ENCODE measurements at regions not wholly inside any gene's neighbourhood (a gene's known extent, or its start where the extent isn't known, plus 50 kb on each side); places are given as distances from the start of the nearest gene placed in this dataset.

- ChIA-PET POLR2A (ENCODE audit: partially characterized antibody) (no interaction called here), CTCF (ENCODE audit: partially characterized antibody) (no interaction called here)
- no peaks in the 10 kb centered on the region for H3K4me1 ChIP-seq (ENCODE audit: insufficient read depth, low read length)
- no peak overlapping the region for H3K4me3 ChIP-seq (ENCODE audit: low read length in 2 of 2)
- H3K27me3 ChIP-seq (ENCODE audit: insufficient read depth, low read length): no peaks in the 10 kb centered on the region
- Mint-ChIP-seq H3K4me3 (no peak overlapping the region), H3K27me3 (peaks cover 8 to 11% of the 10 kb centered on the region in 2 donors), H3K36me3 (no peaks in the 10 kb centered on the region), H3K4me1 (no peaks in the 10 kb centered on the region), H3K9me3 (peaks cover 0 to 5% (median 0%) of the 10 kb centered on the region in 8 donors), H3K27ac (no peak overlapping the region)
- intact Hi-C loops (cut with micrococcal nuclease): no loop called here
- no peaks in the 10 kb centered on the region for H3K36me3 ChIP-seq (ENCODE audit: insufficient read depth, low read length)
- no peak for DNase-seq
- H3K27ac ChIP-seq (ENCODE audit: low read depth, low read length): no peak overlapping the region
- no peaks in the 10 kb centered on the region for H3K9me3 ChIP-seq (ENCODE audit: control insufficient read depth in 1 of 2, low read length in 2 of 2)
Observed at GRCh38 chr10:124160943-124161582, 67.7 kb upstream of the CHST15 start.

GRCh38 chr10:124160176-124160575, 66.8 kb upstream of the CHST15 start:
- Histone ChIP-seq H3K4me3 (ENCODE audit: low read length in 2 of 2) (no peak overlapping the region), H3K9me3 (ENCODE audit: control insufficient read depth in 1 of 2, low read length in 2 of 2) (no peaks in the 10 kb centered on the region), H3K27ac (ENCODE audit: low read depth, low read length) (no peak overlapping the region), H3K27me3 (ENCODE audit: insufficient read depth, low read length) (no peaks in the 10 kb centered on the region), H3K4me1 (ENCODE audit: insufficient read depth, low read length) (no peaks in the 10 kb centered on the region), H3K36me3 (ENCODE audit: insufficient read depth, low read length) (no peaks in the 10 kb centered on the region)
- Mint-ChIP-seq H3K27me3 (peaks cover 8% of the 10 kb centered on the region in 2 donors), H3K27ac (no peak overlapping the region), H3K4me1 (no peaks in the 10 kb centered on the region), H3K36me3 (no peaks in the 10 kb centered on the region), H3K4me3 (no peak overlapping the region), H3K9me3 (peaks cover 0 to 5% (median 0%) of the 10 kb centered on the region in 8 donors)
- ChIA-PET POLR2A (ENCODE audit: partially characterized antibody) (no interaction called here), CTCF (ENCODE audit: partially characterized antibody) (no interaction called here)
- intact Hi-C loops (cut with micrococcal nuclease): no loop called here
- DNase-seq: no peak

- Histone ChIP-seq H3K4me1 (ENCODE audit: insufficient read depth, low read length) (no peaks in the 10 kb centered on the region), H3K9me3 (ENCODE audit: control insufficient read depth in 1 of 2, low read length in 2 of 2) (no peaks in the 10 kb centered on the region), H3K27ac (ENCODE audit: low read depth, low read length) (no peak overlapping the region), H3K27me3 (ENCODE audit: insufficient read depth, low read length) (no peaks in the 10 kb centered on the region), H3K4me3 (ENCODE audit: low read length in 2 of 2) (no peak overlapping the region), H3K36me3 (ENCODE audit: insufficient read depth, low read length) (no peaks in the 10 kb centered on the region)
- CTCF ChIA-PET (ENCODE audit: partially characterized antibody): no interaction called here
- POLR2A ChIA-PET (ENCODE audit: partially characterized antibody): no interaction called here
- Mint-ChIP-seq H3K36me3 (no peaks in the 10 kb centered on the region), H3K4me1 (peaks cover 0 to 2% (median 0%) of the 10 kb centered on the region in 4 donors), H3K27me3 (peaks cover 6 to 8% of the 10 kb centered on the region in 2 donors), H3K27ac (no peak overlapping the region), H3K9me3 (peaks cover 0 to 5% (median 0%) of the 10 kb centered on the region in 8 donors), H3K4me3 (no peak overlapping the region)
- DNase-seq: no peak
- intact Hi-C loops (cut with micrococcal nuclease): no loop called here
Observed at GRCh38 chr10:124159153-124159552, 65.8 kb upstream of the CHST15 start.

GRCh38 chr10:124158592-124158991, 65.2 kb upstream of the CHST15 start:
- no peak overlapping the region for H3K4me3 Mint-ChIP-seq
- peaks cover 0 to 2% (median 0%) of the 10 kb centered on the region in 4 donors for H3K4me1 Mint-ChIP-seq
- ChIA-PET POLR2A (ENCODE audit: partially characterized antibody) (no interaction called here), CTCF (ENCODE audit: partially characterized antibody) (no interaction called here)
- H3K36me3 Mint-ChIP-seq: no peaks in the 10 kb centered on the region
- H3K9me3 Mint-ChIP-seq: peaks cover 0 to 5% (median 0%) of the 10 kb centered on the region in 8 donors
- Histone ChIP-seq H3K4me3 (ENCODE audit: low read length in 2 of 2) (no peak overlapping the region), H3K4me1 (ENCODE audit: insufficient read depth, low read length) (peaks cover 4% of the 10 kb centered on the region), H3K36me3 (ENCODE audit: insufficient read depth, low read length) (no peaks in the 10 kb centered on the region), H3K9me3 (ENCODE audit: control insufficient read depth in 1 of 2, low read length in 2 of 2) (no peaks in the 10 kb centered on the region), H3K27me3 (ENCODE audit: insufficient read depth, low read length) (no peaks in the 10 kb centered on the region), H3K27ac (ENCODE audit: low read depth, low read length) (no peak overlapping the region)
- intact Hi-C loops (cut with micrococcal nuclease): no loop called here
- peaks cover 3 to 8% of the 10 kb centered on the region in 2 donors for H3K27me3 Mint-ChIP-seq
- DNase-seq: no peak
- H3K27ac Mint-ChIP-seq: no peak overlapping the region

- intact Hi-C loops (cut with micrococcal nuclease): no loop called here
- DNase-seq: no peak
- Histone ChIP-seq H3K27me3 (ENCODE audit: insufficient read depth, low read length) (no peaks in the 10 kb centered on the region), H3K36me3 (ENCODE audit: insufficient read depth, low read length) (no peaks in the 10 kb centered on the region), H3K4me1 (ENCODE audit: insufficient read depth, low read length) (peaks cover 17% of the 10 kb centered on the region), H3K9me3 (ENCODE audit: control insufficient read depth in 1 of 2, low read length in 2 of 2) (no peaks in the 10 kb centered on the region), H3K4me3 (ENCODE audit: low read length in 2 of 2) (no peak overlapping the region), H3K27ac (ENCODE audit: low read depth, low read length) (no peak overlapping the region)
- H3K9me3 Mint-ChIP-seq: peaks cover 0 to 5% (median 0%) of the 10 kb centered on the region in 8 donors
- peaks cover 3 to 6% of the 10 kb centered on the region in 2 donors for H3K27me3 Mint-ChIP-seq
- peaks cover 0 to 2% (median under 1%) of the 10 kb centered on the region in 4 donors for H3K4me1 Mint-ChIP-seq
- POLR2A ChIA-PET (ENCODE audit: partially characterized antibody): no interaction called here
- no peak overlapping the region for H3K4me3 Mint-ChIP-seq
- no peaks in the 10 kb centered on the region for H3K36me3 Mint-ChIP-seq
- no peak overlapping the region for H3K27ac Mint-ChIP-seq
- CTCF ChIA-PET (ENCODE audit: partially characterized antibody): no interaction called here
Observed at GRCh38 chr10:124157271-124157681, 63.9 kb upstream of the CHST15 start.

GRCh38 chr10:124156524-124157260, 63.3 kb upstream of the CHST15 start:
- intact Hi-C loops (cut with micrococcal nuclease): no loop called here
- CTCF ChIA-PET (ENCODE audit: partially characterized antibody): no interaction called here
- no peak overlapping the region for H3K27ac ChIP-seq (ENCODE audit: low read depth, low read length)

GRCh38 chr10:124155781-124156435, 62.5 kb upstream of the CHST15 start:
- no peak overlapping the region for H3K4me3 ChIP-seq (ENCODE audit: low read length in 2 of 2)
- no peaks in the 10 kb centered on the region for H3K27me3 ChIP-seq (ENCODE audit: insufficient read depth, low read length)
- H3K36me3 Mint-ChIP-seq: no peaks in the 10 kb centered on the region
- no peak overlapping the region for H3K27ac Mint-ChIP-seq
- no peak overlapping the region for H3K27ac ChIP-seq (ENCODE audit: low read depth, low read length)
- H3K9me3 ChIP-seq (ENCODE audit: control insufficient read depth in 1 of 2, low read length in 2 of 2): no peaks in the 10 kb centered on the region
- no peak overlapping the region for H3K4me3 Mint-ChIP-seq
- POLR2A ChIA-PET (ENCODE audit: partially characterized antibody): no interaction called here
- H3K27me3 Mint-ChIP-seq: peaks cover 0 to 2% of the 10 kb centered on the region in 2 donors
- H3K9me3 Mint-ChIP-seq: peaks cover 0 to 5% (median 0%) of the 10 kb centered on the region in 8 donors
- no peak for DNase-seq
- CTCF ChIA-PET (ENCODE audit: partially characterized antibody): no interaction called here
- no peaks in the 10 kb centered on the region for H3K36me3 ChIP-seq (ENCODE audit: insufficient read depth, low read length)
- peaks cover 21% of the 10 kb centered on the region for H3K4me1 ChIP-seq (ENCODE audit: insufficient read depth, low read length)
- intact Hi-C loops (cut with micrococcal nuclease): no loop called here
- peaks cover 3 to 5% (median 4%) of the 10 kb centered on the region in 4 donors for H3K4me1 Mint-ChIP-seq

More at GRCh38 chr10:124156524-124157260, 63.3 kb upstream of the CHST15 start:
- DNase-seq: no peak
- Mint-ChIP-seq H3K27me3 (peaks cover 0 to 2% of the 10 kb centered on the region in 2 donors), H3K9me3 (peaks cover 0 to 5% (median 0%) of the 10 kb centered on the region in 8 donors), H3K36me3 (no peaks in the 10 kb centered on the region), H3K4me1 (peaks cover 0 to 2% (median 2%) of the 10 kb centered on the region in 4 donors), H3K27ac (no peak overlapping the region), H3K4me3 (no peak overlapping the region)
- POLR2A ChIA-PET (ENCODE audit: partially characterized antibody): no interaction called here
- Histone ChIP-seq H3K4me1 (ENCODE audit: insufficient read depth, low read length) (peaks cover 21% of the 10 kb centered on the region), H3K27me3 (ENCODE audit: insufficient read depth, low read length) (no peaks in the 10 kb centered on the region), H3K9me3 (ENCODE audit: control insufficient read depth in 1 of 2, low read length in 2 of 2) (no peaks in the 10 kb centered on the region), H3K36me3 (ENCODE audit: insufficient read depth, low read length) (no peaks in the 10 kb centered on the region), H3K4me3 (ENCODE audit: low read length in 2 of 2) (no peak overlapping the region)
